ENCODE measurements at regions not wholly inside any gene's neighbourhood (a gene's known extent, or its start where the extent isn't known, plus 50 kb on each side); places are given as distances from the start of the nearest gene placed in this dataset.

GRCh38 chr6:85008296-85009009 is 244.1 kb upstream of the TBX18 start:
- TF ChIP-seq, protein P1, sequence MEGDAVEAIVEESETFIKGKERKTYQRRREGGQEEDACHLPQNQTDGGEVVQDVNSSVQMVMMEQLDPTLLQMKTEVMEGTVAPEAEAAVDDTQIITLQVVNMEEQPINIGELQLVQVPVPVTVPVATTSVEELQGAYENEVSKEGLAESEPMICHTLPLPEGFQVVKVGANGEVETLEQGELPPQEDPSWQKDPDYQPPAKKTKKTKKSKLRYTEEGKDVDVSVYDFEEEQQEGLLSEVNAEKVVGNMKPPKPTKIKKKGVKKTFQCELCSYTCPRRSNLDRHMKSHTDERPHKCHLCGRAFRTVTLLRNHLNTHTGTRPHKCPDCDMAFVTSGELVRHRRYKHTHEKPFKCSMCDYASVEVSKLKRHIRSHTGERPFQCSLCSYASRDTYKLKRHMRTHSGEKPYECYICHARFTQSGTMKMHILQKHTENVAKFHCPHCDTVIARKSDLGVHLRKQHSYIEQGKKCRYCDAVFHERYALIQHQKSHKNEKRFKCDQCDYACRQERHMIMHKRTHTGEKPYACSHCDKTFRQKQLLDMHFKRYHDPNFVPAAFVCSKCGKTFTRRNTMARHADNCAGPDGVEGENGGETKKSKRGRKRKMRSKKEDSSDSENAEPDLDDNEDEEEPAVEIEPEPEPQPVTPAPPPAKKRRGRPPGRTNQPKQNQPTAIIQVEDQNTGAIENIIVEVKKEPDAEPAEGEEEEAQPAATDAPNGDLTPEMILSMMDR (IDR thresholded peaks at IDR 0.05) = no peak
- TF ChIP-seq POLR2A (IDR thresholded peaks at IDR 0.05) = no peak
